Left lung (tissue), 4 donors: ENCODE measurements at regions not wholly inside any gene's neighbourhood (a gene's known extent, or its start where the extent isn't known, plus 50 kb on each side); places are given as distances from the start of the nearest gene placed in this dataset.
A peak's percentile ranks its signal among the peaks of the same experiment; 100 is the strongest.

ENCODE experiments used
- ATAC-seq: fragments of 200-7000 bp; cut with Tn5 transposase; one replicate; pipeline ENCODE4 v1.9.1; 2020; ENCODE audit warnings: moderate library complexity
- DNase-seq, 4 donors: peaks; one replicate each; pipeline ENCODE4 v3.0.0-alpha.2; 2013 to 2020
- H3K27ac ChIP-seq, 2 donors: fragments of 200-600 bp; sonication (generic) in 1 of 2; one replicate each; pipeline versions ENCODE4 v1.5.0 to v1.8.0; 2020 to 2021
- H3K27me3 ChIP-seq, 2 donors: fragments of 200-600 bp; sonication (generic) in 1 of 2; one replicate each; pipeline versions ENCODE4 v1.5.0 to v1.8.0; 2020 to 2021
- H3K36me3 ChIP-seq, 2 donors: fragments of 200-600 bp; sonication (generic) in 1 of 2; one replicate each; pipeline versions ENCODE4 v1.5.0 to v1.8.0; 2020 to 2021
- H3K4me1 ChIP-seq, 2 donors: fragments of 200-600 bp; one replicate each; pipeline ENCODE4 v1.8.0; 2021
- H3K4me3 ChIP-seq, 2 donors: fragments of 200-600 bp; sonication (generic) in 1 of 2; one replicate each; pipeline versions ENCODE4 v1.5.0 to v1.8.0; 2020 to 2021; ENCODE audit warnings: mild to moderate bottlenecking in 1 of 2
- H3K9me3 ChIP-seq, 2 donors: fragments of 200-600 bp; sonication (generic) in 1 of 2; one replicate each; pipeline versions ENCODE4 v1.5.0 to v1.8.0; 2020 to 2021
- intact Hi-C, 2 donors: fragments of 100-400 bp; cut with DNase I; formaldehyde crosslinking; loops; one replicate each; pipeline versions ENCODE4 v1.11.2 to v1.14.2; 2022
- TF ChIP-seq, protein P1 (sequence below), 2 donors: fragments of 200-600 bp; sonication (generic) in 1 of 2; IDR thresholded peaks; one replicate each; pipeline versions ENCODE4 v1.5.0 to v1.8.0; 2021; ENCODE audit warnings: antibody characterized with exemption in 2 of 2
- donor health status: DM: no; HTN: yes; CAD: no.
- donor health status: DM: no; HTN: no; CAD: no.

DNA sequence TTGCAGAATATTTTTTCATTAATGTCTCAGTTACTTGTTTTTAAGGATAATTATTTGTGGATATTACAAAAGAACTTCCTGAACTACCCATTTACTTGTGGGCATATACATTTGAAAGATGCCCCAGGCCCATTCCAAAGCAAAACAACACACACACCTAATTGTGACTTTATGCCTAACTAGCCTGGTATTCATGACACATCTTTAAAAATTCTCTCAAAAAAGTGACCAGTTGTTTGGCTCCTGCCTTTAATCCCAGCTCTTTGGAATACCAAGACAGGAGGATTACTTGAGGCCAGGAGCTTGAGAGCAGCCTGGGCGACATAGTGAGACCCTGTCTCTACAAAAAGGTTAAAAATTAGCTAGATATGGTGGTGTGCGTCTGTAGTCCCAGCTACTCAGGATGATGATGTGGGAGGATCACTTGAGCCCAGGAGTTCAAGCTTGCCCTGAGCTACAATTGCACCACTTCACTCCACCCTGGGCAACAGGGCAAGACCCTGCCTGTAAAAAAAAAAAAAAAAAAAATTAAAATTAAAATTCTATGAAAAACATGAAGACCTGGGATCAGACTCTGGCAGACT, 51.7 kb upstream of the SLC4A7 start:
- no peak for ATAC-seq
- no peaks in the 10 kb centered on the region for H3K27me3 ChIP-seq
- peak overlapping the region in 1 of 2 donors; percentile 8 for H3K27ac ChIP-seq
- H3K9me3 ChIP-seq, result no peaks in the 10 kb centered on the region
- TF ChIP-seq, protein P1, sequence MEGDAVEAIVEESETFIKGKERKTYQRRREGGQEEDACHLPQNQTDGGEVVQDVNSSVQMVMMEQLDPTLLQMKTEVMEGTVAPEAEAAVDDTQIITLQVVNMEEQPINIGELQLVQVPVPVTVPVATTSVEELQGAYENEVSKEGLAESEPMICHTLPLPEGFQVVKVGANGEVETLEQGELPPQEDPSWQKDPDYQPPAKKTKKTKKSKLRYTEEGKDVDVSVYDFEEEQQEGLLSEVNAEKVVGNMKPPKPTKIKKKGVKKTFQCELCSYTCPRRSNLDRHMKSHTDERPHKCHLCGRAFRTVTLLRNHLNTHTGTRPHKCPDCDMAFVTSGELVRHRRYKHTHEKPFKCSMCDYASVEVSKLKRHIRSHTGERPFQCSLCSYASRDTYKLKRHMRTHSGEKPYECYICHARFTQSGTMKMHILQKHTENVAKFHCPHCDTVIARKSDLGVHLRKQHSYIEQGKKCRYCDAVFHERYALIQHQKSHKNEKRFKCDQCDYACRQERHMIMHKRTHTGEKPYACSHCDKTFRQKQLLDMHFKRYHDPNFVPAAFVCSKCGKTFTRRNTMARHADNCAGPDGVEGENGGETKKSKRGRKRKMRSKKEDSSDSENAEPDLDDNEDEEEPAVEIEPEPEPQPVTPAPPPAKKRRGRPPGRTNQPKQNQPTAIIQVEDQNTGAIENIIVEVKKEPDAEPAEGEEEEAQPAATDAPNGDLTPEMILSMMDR (IDR thresholded peaks at IDR 0.05), result no peak
- no peak for DNase-seq
- intact Hi-C loops, result no loop called here
- H3K36me3 ChIP-seq, result no peaks in the 10 kb centered on the region
- H3K4me3 ChIP-seq, result no peak overlapping the region
- H3K4me1 ChIP-seq, result peaks cover 6 to 30% of the 10 kb centered on the region in 2 donors

DNA sequence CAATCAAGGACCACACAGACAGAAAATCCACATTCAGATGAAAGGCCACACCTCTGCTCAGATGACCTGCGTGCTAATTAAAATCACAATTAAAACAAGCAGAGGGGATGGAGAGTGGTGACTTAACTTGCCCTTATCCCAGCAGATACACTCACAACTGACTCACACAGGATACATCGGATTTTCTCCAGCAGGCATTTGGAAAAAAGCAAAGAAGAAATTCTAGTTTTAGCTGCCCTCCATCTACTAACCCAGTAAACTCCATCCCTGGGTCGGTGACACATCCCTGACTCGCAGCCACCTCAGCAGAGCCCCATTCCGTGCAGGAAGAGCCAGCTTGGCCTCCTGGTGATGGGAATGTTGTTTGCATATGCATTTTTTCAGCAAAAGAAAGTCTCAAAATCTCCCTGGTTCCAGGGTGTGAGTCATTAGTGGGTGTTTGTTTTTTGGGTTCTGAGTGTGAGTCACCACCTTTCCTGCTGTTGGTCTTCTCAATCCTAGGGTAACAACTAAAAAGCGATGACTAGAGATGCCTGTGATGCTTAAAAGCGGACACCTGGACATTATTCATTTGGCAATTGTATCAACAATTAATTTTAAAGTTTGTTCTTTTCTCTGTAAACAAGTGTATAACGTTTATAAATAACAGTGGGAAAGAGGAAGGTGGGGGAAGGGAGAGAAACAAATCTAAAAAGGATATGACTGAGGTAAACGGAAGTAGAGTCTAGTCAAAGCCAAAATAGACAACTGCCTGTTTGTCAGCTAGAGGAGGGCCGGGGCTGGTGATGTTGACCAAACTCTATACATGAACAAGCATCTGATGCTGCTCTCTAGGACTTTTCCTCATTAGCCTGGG, 49.8 kb upstream of the SLC4A7 start:
- Histone ChIP-seq H3K4me1 (peaks cover 6 to 30% of the 10 kb centered on the region in 2 donors), H3K27ac (peak overlapping the region; percentile 60 to 75), H3K36me3 (no peaks in the 10 kb centered on the region), H3K4me3 (no peak overlapping the region), H3K27me3 (no peaks in the 10 kb centered on the region), H3K9me3 (no peaks in the 10 kb centered on the region)
- ATAC-seq (peak; percentile 86), DNase-seq (peak in 2 of 4 donors; percentile 65 to 81)
- TF ChIP-seq, protein P1 (IDR thresholded peaks at IDR 0.05), result peak in 1 of 2 donors; percentile 9
- intact Hi-C loops, result no loop called here
